ENCODE measurements at regions not wholly inside any gene's neighbourhood (a gene's known extent, or its start where the extent isn't known, plus 50 kb on each side); places are given as distances from the start of the nearest gene placed in this dataset.

DNA sequence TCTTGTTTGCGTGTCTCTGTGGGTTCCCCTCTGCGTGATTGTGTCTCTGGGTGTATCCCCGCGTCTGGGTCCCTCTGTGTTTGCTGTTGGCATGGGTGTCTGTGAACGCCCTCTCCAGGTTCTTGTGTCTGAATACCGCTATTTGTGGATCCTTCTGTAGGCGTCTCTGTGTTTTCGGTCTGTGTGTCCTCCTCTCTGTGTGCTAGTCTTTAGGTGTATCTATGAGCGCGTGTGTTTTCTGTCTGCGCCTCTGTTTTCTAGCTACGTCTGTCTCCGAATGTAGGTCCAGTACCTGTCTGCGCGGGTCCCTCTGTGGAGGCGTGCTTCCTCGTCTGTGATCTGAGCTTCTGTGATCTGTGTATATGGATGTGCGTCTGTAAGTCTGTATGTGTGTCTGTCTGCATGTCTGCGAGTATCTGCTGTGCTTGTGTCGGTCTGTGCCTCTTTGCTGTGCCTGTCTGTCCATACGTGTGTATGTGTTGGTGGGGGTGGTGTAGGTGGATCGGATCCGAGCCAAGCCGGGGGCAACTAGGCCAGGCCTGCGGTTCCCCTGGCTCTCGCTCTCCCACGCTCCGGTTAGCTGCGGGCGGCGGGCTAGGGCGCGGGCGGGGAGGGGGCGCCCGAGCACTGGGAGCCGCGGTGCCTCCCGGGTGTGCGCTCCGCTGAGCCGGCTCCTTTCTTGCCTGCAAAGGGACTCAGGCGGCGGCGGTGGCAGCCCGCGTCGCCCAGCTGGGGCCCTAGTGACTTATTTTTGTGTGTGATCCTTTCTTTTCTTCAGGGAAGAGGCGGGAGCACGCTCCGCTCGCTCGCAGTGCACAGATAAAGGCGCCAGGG lies 105.3 kb upstream of the E2F8 start:
- TF ChIP-seq, protein P1, sequence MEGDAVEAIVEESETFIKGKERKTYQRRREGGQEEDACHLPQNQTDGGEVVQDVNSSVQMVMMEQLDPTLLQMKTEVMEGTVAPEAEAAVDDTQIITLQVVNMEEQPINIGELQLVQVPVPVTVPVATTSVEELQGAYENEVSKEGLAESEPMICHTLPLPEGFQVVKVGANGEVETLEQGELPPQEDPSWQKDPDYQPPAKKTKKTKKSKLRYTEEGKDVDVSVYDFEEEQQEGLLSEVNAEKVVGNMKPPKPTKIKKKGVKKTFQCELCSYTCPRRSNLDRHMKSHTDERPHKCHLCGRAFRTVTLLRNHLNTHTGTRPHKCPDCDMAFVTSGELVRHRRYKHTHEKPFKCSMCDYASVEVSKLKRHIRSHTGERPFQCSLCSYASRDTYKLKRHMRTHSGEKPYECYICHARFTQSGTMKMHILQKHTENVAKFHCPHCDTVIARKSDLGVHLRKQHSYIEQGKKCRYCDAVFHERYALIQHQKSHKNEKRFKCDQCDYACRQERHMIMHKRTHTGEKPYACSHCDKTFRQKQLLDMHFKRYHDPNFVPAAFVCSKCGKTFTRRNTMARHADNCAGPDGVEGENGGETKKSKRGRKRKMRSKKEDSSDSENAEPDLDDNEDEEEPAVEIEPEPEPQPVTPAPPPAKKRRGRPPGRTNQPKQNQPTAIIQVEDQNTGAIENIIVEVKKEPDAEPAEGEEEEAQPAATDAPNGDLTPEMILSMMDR (conservative IDR thresholded peaks at IDR 0.05): no peak
- no peak for TF ChIP-seq ZFX (IDR thresholded peaks at IDR 0.05)

All from C4-2B (cell line).